Progenitor cell of endocrine pancreas (in vitro differentiated cells): ENCODE measurements at regions not wholly inside any gene's neighbourhood (a gene's known extent, or its start where the extent isn't known, plus 50 kb on each side); places are given as distances from the start of the nearest gene placed in this dataset.

Experiments
- DNase-seq: peaks from one replicate; pipeline ENCODE4 v3.0.0; 2021; ENCODE audit warnings: low spot score; ENCODE audit not compliant: unreplicated experiment
- H3K27ac Mint-ChIP-seq: 2 replicates; pipeline ENCODE4 v1.8.0; 2021; ENCODE audit warnings: mild to moderate bottlenecking, moderate library complexity, mixed read lengths
- H3K27me3 Mint-ChIP-seq: 2 replicates; pipeline ENCODE4 v1.8.0; 2021; ENCODE audit warnings: mixed read lengths
- H3K36me3 Mint-ChIP-seq: 2 replicates; pipeline ENCODE4 v1.8.0; 2022; ENCODE audit warnings: mixed read lengths; ENCODE audit not compliant: insufficient read depth
- H3K4me1 Mint-ChIP-seq: 2 replicates; pipeline ENCODE4 v1.8.0; 2021; ENCODE audit warnings: low read depth, mixed read lengths
- H3K4me3 Mint-ChIP-seq: 2 replicates; pipeline ENCODE4 v1.8.0; 2021; ENCODE audit warnings: low read depth, mild to moderate bottlenecking, moderate library complexity, mixed read lengths
- H3K9me3 Mint-ChIP-seq: 2 replicates; pipeline ENCODE4 v1.8.0; 2021; ENCODE audit warnings: low read depth, mixed read lengths
- TF ChIP-seq, protein P1 (sequence below): fragments of 200-600 bp; sonication (generic); IDR thresholded peaks from one replicate; pipeline ENCODE4 v1.5.0; 2021; ENCODE audit warnings: antibody characterized with exemption, mild to moderate bottlenecking; ENCODE audit not compliant: unreplicated experiment

- Mint-ChIP-seq H3K36me3 (no peaks in the 10 kb centered on the region), H3K27ac (no peak overlapping the region), H3K4me1 (no peaks in the 10 kb centered on the region), H3K4me3 (no peak overlapping the region), H3K27me3 (no peaks in the 10 kb centered on the region), H3K9me3 (peaks cover 39% of the 10 kb centered on the region)
- TF ChIP-seq, protein P1, sequence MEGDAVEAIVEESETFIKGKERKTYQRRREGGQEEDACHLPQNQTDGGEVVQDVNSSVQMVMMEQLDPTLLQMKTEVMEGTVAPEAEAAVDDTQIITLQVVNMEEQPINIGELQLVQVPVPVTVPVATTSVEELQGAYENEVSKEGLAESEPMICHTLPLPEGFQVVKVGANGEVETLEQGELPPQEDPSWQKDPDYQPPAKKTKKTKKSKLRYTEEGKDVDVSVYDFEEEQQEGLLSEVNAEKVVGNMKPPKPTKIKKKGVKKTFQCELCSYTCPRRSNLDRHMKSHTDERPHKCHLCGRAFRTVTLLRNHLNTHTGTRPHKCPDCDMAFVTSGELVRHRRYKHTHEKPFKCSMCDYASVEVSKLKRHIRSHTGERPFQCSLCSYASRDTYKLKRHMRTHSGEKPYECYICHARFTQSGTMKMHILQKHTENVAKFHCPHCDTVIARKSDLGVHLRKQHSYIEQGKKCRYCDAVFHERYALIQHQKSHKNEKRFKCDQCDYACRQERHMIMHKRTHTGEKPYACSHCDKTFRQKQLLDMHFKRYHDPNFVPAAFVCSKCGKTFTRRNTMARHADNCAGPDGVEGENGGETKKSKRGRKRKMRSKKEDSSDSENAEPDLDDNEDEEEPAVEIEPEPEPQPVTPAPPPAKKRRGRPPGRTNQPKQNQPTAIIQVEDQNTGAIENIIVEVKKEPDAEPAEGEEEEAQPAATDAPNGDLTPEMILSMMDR = no peak
- no peak for DNase-seq
Observed at GRCh38 chr6:78554341-78554740, 313.0 kb upstream of the IRAK1BP1 start.

GRCh38 chr6:78559056-78559455 lies 308.3 kb upstream of the IRAK1BP1 start:
- peaks cover 29% of the 10 kb centered on the region for H3K9me3 Mint-ChIP-seq
- H3K4me1 Mint-ChIP-seq = no peaks in the 10 kb centered on the region
- no peak for DNase-seq
- H3K36me3 Mint-ChIP-seq = no peaks in the 10 kb centered on the region
- TF ChIP-seq, protein P1 = no peak
- H3K27ac Mint-ChIP-seq = no peak overlapping the region
- H3K27me3 Mint-ChIP-seq = no peaks in the 10 kb centered on the region
- no peak overlapping the region for H3K4me3 Mint-ChIP-seq

- Mint-ChIP-seq H3K4me1 (peaks cover 14% of the 10 kb centered on the region), H3K36me3 (no peaks in the 10 kb centered on the region), H3K27ac (no peak overlapping the region), H3K9me3 (peaks cover 17% of the 10 kb centered on the region), H3K27me3 (no peaks in the 10 kb centered on the region), H3K4me3 (no peak overlapping the region)
- DNase-seq = no peak
- TF ChIP-seq, protein P1 = no peak
Observed at GRCh38 chr6:78561015-78561414, 306.3 kb upstream of the IRAK1BP1 start.

DNA sequence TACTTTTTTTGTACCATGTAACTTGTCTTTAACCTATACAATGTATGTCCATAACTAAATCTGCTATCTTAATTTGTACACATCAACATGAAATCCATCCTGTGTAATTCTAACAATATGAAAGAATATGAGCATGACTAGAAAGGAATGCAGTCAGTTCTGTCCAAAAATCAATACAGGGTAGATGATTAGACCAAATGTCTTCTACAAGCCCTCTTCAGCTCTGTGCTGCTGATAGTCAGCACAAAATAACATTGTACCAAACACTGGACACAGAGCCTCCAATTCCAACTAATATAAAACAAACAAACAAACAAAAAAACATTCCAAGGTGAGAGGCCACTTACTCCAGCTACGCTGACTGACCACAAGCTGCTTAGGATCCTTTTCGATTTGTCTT lies 301.4 kb upstream of the IRAK1BP1 start:
- Mint-ChIP-seq H3K27me3 (no peaks in the 10 kb centered on the region), H3K4me1 (peaks cover 21% of the 10 kb centered on the region), H3K27ac (peak overlapping the region; percentile 76), H3K9me3 (peaks cover 12% of the 10 kb centered on the region), H3K4me3 (peak overlapping the region; percentile 17), H3K36me3 (no peaks in the 10 kb centered on the region)
- no peak for DNase-seq
- TF ChIP-seq, protein P1 = no peak

- Mint-ChIP-seq H3K4me3 (no peak overlapping the region), H3K27me3 (no peaks in the 10 kb centered on the region), H3K9me3 (peaks cover 14% of the 10 kb centered on the region), H3K4me1 (peaks cover 14% of the 10 kb centered on the region), H3K27ac (no peak overlapping the region), H3K36me3 (no peaks in the 10 kb centered on the region)
- TF ChIP-seq, protein P1 = no peak
- no peak for DNase-seq
Observed at GRCh38 chr6:78570044-78570443, 297.3 kb upstream of the IRAK1BP1 start.
